SK-N-SH (cell line): ENCODE measurements at regions not wholly inside any gene's neighbourhood (a gene's known extent, or its start where the extent isn't known, plus 50 kb on each side); places are given as distances from the start of the nearest gene placed in this dataset.

Experiments
- CHD2 ChIP-seq: fragments of 150-350 bp; IDR thresholded peaks from 2 replicates; pipeline ENCODE4 v1.6.1; 2018; ENCODE audit warnings: low read length; ENCODE audit not compliant: partially characterized antibody
- EP300 ChIP-seq, 2 experiments: IDR thresholded peaks; 2 replicates each; pipeline versions ENCODE4 v1.4.0 to v1.6.1; 2012; ENCODE audit warnings: borderline replicate concordance in 1 of 2, low read depth in 1 of 2, low read length in 1 of 2
- FOSL2 ChIP-seq: IDR thresholded peaks from 2 replicates; pipeline ENCODE4 v1.4.0; 2012; ENCODE audit warnings: low read depth, mild to moderate bottlenecking, moderate library complexity, borderline replicate concordance
- GABPA ChIP-seq: IDR thresholded peaks from 2 replicates; pipeline ENCODE4 v1.4.0; 2012; ENCODE audit warnings: low read depth, mild to moderate bottlenecking
- MAX ChIP-seq: IDR thresholded peaks from 2 replicates; pipeline ENCODE4 v1.4.0; 2012; ENCODE audit warnings: low read depth
- MEF2A ChIP-seq: IDR thresholded peaks from 2 replicates; pipeline ENCODE4 v1.4.0; 2012; ENCODE audit warnings: low read depth, borderline replicate concordance
- NFIC ChIP-seq: IDR thresholded peaks from 2 replicates; pipeline ENCODE4 v1.4.0; 2012; ENCODE audit warnings: borderline replicate concordance
- POLR2AphosphoS5 ChIP-seq: IDR thresholded peaks from 2 replicates; pipeline ENCODE4 v1.6.1; 2012; ENCODE audit warnings: low read depth, low read length
- RCOR1 ChIP-seq: fragments of 150-350 bp; IDR thresholded peaks from 2 replicates; pipeline ENCODE4 v1.6.1; 2017; ENCODE audit warnings: antibody characterized with exemption, low read length
- TAF1 ChIP-seq: IDR thresholded peaks from 2 replicates; pipeline ENCODE4 v1.6.1; 2012; ENCODE audit warnings: low read depth, mild to moderate bottlenecking, low read length, moderate library complexity, borderline replicate concordance
- TF ChIP-seq, protein P1 (sequence below): fragments of 200-600 bp; sonication (generic); IDR thresholded peaks from 2 replicates; pipeline ENCODE4 v1.6.1; 2017; ENCODE audit warnings: antibody characterized with exemption, mild to moderate bottlenecking, moderate library complexity
- TF ChIP-seq, protein P2 (sequence below): fragments of 150-350 bp; IDR thresholded peaks from 2 replicates; pipeline ENCODE4 v1.6.1; 2017; ENCODE audit warnings: antibody characterized with exemption, low read length, low read depth, borderline replicate concordance

DNA sequence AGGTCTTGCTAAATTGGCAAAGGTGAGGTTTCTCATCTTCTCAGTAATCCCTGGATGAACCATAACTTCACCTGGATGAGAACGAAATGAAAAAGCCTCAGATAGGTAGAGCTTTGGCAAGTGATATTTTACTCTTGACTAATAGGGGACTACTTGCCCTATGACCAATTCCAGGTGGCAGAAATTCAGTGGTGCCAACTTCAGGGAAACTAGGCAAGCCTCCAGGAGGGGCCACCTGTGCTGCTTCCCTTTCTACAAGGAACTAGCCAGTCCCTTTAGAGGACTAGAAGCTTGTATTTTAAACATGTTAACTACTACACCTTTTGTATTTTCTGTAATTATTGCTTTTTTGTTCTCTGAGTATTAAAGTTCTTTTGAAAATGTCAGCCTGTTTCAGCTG, 169.0 kb upstream of the GRIA1 start:
- TF ChIP-seq, protein P1, sequence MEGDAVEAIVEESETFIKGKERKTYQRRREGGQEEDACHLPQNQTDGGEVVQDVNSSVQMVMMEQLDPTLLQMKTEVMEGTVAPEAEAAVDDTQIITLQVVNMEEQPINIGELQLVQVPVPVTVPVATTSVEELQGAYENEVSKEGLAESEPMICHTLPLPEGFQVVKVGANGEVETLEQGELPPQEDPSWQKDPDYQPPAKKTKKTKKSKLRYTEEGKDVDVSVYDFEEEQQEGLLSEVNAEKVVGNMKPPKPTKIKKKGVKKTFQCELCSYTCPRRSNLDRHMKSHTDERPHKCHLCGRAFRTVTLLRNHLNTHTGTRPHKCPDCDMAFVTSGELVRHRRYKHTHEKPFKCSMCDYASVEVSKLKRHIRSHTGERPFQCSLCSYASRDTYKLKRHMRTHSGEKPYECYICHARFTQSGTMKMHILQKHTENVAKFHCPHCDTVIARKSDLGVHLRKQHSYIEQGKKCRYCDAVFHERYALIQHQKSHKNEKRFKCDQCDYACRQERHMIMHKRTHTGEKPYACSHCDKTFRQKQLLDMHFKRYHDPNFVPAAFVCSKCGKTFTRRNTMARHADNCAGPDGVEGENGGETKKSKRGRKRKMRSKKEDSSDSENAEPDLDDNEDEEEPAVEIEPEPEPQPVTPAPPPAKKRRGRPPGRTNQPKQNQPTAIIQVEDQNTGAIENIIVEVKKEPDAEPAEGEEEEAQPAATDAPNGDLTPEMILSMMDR, result no peak
- TF ChIP-seq EP300 (IDR thresholded peaks at IDR 0.05; ENCODE audit: borderline replicate concordance in 1 of 2, low read depth in 1 of 2, low read length in 1 of 2), result no peak
- TF ChIP-seq CHD2, result no peak
- TF ChIP-seq RCOR1, result no peak
- TF ChIP-seq, protein P2, sequence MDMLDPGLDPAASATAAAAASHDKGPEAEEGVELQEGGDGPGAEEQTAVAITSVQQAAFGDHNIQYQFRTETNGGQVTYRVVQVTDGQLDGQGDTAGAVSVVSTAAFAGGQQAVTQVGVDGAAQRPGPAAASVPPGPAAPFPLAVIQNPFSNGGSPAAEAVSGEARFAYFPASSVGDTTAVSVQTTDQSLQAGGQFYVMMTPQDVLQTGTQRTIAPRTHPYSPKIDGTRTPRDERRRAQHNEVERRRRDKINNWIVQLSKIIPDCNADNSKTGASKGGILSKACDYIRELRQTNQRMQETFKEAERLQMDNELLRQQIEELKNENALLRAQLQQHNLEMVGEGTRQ, result no peak
- no peak for TF ChIP-seq MEF2A
- TF ChIP-seq NFIC, result no peak
- TF ChIP-seq TAF1, result no peak
- TF ChIP-seq FOSL2, result no peak
- TF ChIP-seq POLR2AphosphoS5, result no peak
- TF ChIP-seq GABPA, result no peak
- no peak for TF ChIP-seq MAX
